Mesendoderm (in vitro differentiated cells): ENCODE measurements at regions not wholly inside any gene's neighbourhood (a gene's known extent, or its start where the extent isn't known, plus 50 kb on each side); places are given as distances from the start of the nearest gene placed in this dataset.

Experiments used
- DNase-seq: peaks from one replicate; pipeline ENCODE4 v3.0.0; 2013
- H2AK5ac ChIP-seq: 2 replicates; pipeline ENCODE4 v1.6.1; 2013; ENCODE audit warnings: low read length, inconsistent platforms
- H2BK120ac ChIP-seq: 2 replicates; pipeline ENCODE4 v1.6.1; 2013; ENCODE audit warnings: low read depth, mild to moderate bottlenecking, low read length, moderate library complexity, mixed read lengths
- H2BK15ac ChIP-seq: replicated peaks from 2 replicates; pipeline ENCODE4 v1.6.1; 2013; ENCODE audit warnings: low read depth, mild to moderate bottlenecking, moderate library complexity
- H2BK5ac ChIP-seq: 2 replicates; pipeline ENCODE4 v1.6.1; 2013; ENCODE audit warnings: low read length, inconsistent platforms
- H3K18ac ChIP-seq: 2 replicates; pipeline ENCODE4 v1.6.1; 2013; ENCODE audit warnings: mild to moderate bottlenecking, low read length, mixed read lengths
- H3K23ac ChIP-seq: one replicate; pipeline ENCODE4 v1.6.1; 2013; ENCODE audit warnings: low read length
- H3K27ac ChIP-seq: 2 replicates; pipeline ENCODE4 v1.5.1; 2013; ENCODE audit warnings: low read depth, mild to moderate bottlenecking, inconsistent platforms, low read length, moderate library complexity
- H3K27me3 ChIP-seq: 2 replicates; pipeline ENCODE4 v1.6.1; 2013; ENCODE audit warnings: low read length, control low read depth, mild to moderate bottlenecking, inconsistent platforms; ENCODE audit not compliant: insufficient read depth, poor library complexity
- H3K36me3 ChIP-seq: 2 replicates; pipeline ENCODE4 v1.6.1; 2013; ENCODE audit warnings: low read length, inconsistent platforms; ENCODE audit not compliant: control insufficient read depth, insufficient read depth
- H3K4ac ChIP-seq: one replicate; pipeline ENCODE4 v1.6.1; 2013; ENCODE audit warnings: low read depth, mild to moderate bottlenecking, low read length, moderate library complexity
- H3K4me1 ChIP-seq: 2 replicates; pipeline ENCODE4 v1.6.1; 2013; ENCODE audit warnings: low read depth, low read length, inconsistent platforms; ENCODE audit not compliant: control insufficient read depth
- H3K4me2 ChIP-seq: 2 replicates; pipeline ENCODE4 v1.6.1; 2013; ENCODE audit warnings: low read length
- H3K4me3 ChIP-seq: 2 replicates; pipeline ENCODE4 v1.5.1; 2013; ENCODE audit warnings: mild to moderate bottlenecking, low read length
- H3K56ac ChIP-seq: one replicate; pipeline ENCODE4 v1.6.1; 2013; ENCODE audit warnings: low read length
- H3K79me1 ChIP-seq: 2 replicates; pipeline ENCODE4 v1.6.1; 2013; ENCODE audit warnings: low read length, inconsistent platforms
- H3K79me2 ChIP-seq: 2 replicates; pipeline ENCODE4 v1.6.1; 2013; ENCODE audit warnings: mild to moderate bottlenecking, low read length; ENCODE audit not compliant: control insufficient read depth, insufficient read depth
- H3K9ac ChIP-seq: 2 replicates; pipeline ENCODE4 v1.6.1; 2013; ENCODE audit warnings: low read length, inconsistent platforms
- H4K5ac ChIP-seq: one replicate; pipeline ENCODE4 v1.6.1; 2013; ENCODE audit warnings: low read length
- H4K8ac ChIP-seq: one replicate; pipeline ENCODE4 v1.6.1; 2013; ENCODE audit warnings: low read depth, mild to moderate bottlenecking, control low read depth, low read length, moderate library complexity
- WGBS: extraction: QIAGEN DNeasy Blood & Tissue Kit; methylation state at CpG from one replicate; pipeline ENCODE4 v1.1.7; 2013; ENCODE audit warnings: low lambda C conversion rate, missing lambda C conversion rate; ENCODE audit not compliant: insufficient coverage; ENCODE audit errors: extremely low coverage; 5-methylcytosine and 5-hydroxymethylcytosine counted together

DNA sequence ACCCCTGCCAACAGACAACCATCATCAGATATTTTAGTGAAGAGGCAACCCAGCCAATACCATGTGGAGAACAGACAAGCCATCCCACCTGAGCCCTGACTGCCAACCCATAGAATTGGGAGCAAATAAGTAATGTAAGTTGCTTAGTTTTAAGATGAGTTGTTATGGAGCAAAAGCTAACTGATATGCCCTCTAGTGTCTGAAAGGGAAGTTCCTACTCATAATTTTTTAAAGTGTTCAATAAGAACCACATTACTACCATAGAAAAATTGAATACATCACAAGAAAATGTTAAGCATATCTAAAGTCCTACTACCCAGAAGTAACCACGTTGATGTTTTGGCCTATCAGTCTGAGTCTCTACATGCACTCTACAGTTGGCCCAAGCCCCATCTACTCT is 50.8 kb upstream of the SLC36A4 start:
- Histone ChIP-seq H2AK5ac (no peak overlapping the region), H3K4ac (no peak overlapping the region), H4K5ac (no peak overlapping the region), H3K23ac (no peak overlapping the region), H3K36me3 (no peaks in the 10 kb centered on the region), H3K4me2 (no peak overlapping the region), H3K27ac (no peak overlapping the region), H3K27me3 (no peaks in the 10 kb centered on the region), H2BK15ac (no peak overlapping the region), H4K8ac (no peak overlapping the region), H2BK5ac (no peak overlapping the region), H3K4me3 (no peak overlapping the region), H2BK120ac (no peak overlapping the region), H3K79me2 (no peaks in the 10 kb centered on the region), H3K9ac (no peak overlapping the region), H3K79me1 (no peaks in the 10 kb centered on the region), H3K56ac (no peak overlapping the region), H3K4me1 (peaks cover 3% of the 10 kb centered on the region), H3K18ac (no peak overlapping the region)
- DNase-seq, result no peak
- no CpG with 5 or more reads among the region's 1 CpG for WGBS

GRCh38 chr11:93249459-93250220 is 51.8 kb upstream of the SLC36A4 start:
- no CpG with 5 or more reads among the region's 7 CpGs for WGBS
- no peaks in the 10 kb centered on the region for H3K36me3 ChIP-seq
- no peak overlapping the region for H3K18ac ChIP-seq
- no peak overlapping the region for H2BK120ac ChIP-seq
- H3K56ac ChIP-seq, result no peak overlapping the region
- H3K23ac ChIP-seq, result no peak overlapping the region
- H3K27ac ChIP-seq, result no peak overlapping the region
- no peaks in the 10 kb centered on the region for H3K79me1 ChIP-seq
- no peak overlapping the region for H2AK5ac ChIP-seq
- H4K5ac ChIP-seq, result no peak overlapping the region
- DNase-seq, result peak; percentile 28
- H3K27me3 ChIP-seq, result no peaks in the 10 kb centered on the region
- no peak overlapping the region for H3K9ac ChIP-seq
- no peak overlapping the region for H2BK5ac ChIP-seq
- no peak overlapping the region for H3K4me3 ChIP-seq
- no peak overlapping the region for H3K4me2 ChIP-seq
- peak overlapping the region; percentile 85 for H2BK15ac ChIP-seq
- H3K4ac ChIP-seq, result no peak overlapping the region
- H4K8ac ChIP-seq, result no peak overlapping the region
- H3K4me1 ChIP-seq, result peaks cover 3% of the 10 kb centered on the region
- H3K79me2 ChIP-seq, result no peaks in the 10 kb centered on the region

DNA sequence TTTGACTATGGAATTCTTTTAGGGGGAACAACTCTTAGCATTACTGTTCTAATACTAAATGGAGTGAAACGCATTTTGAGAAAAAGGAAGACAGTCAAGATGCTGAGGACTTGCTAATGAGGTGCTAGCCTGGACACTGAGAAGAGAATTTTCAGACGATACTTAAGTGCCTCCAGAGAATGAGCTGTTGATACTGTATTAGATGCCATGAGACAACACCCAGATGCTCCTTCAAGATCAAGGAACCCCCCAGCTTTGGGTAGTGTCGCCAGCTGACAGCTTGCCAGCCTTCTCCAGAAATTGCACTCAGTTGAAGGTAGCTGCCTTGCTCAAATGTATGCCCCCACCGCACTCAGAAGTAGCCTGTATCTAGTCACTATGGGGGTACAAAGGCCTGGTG is 52.5 kb upstream of the SLC36A4 start:
- Histone ChIP-seq H2BK120ac (no peak overlapping the region), H2BK15ac (no peak overlapping the region), H3K79me1 (no peaks in the 10 kb centered on the region), H3K9ac (no peak overlapping the region), H3K23ac (no peak overlapping the region), H3K27me3 (no peaks in the 10 kb centered on the region), H3K79me2 (no peaks in the 10 kb centered on the region), H3K36me3 (no peaks in the 10 kb centered on the region), H4K8ac (no peak overlapping the region), H2AK5ac (no peak overlapping the region), H3K18ac (no peak overlapping the region), H3K27ac (no peak overlapping the region), H4K5ac (no peak overlapping the region), H3K56ac (no peak overlapping the region), H3K4me1 (peaks cover 3% of the 10 kb centered on the region), H3K4me3 (no peak overlapping the region), H3K4me2 (no peak overlapping the region), H3K4ac (no peak overlapping the region), H2BK5ac (no peak overlapping the region)
- no CpG with 5 or more reads among the region's 4 CpGs for WGBS
- peak; percentile 37 for DNase-seq

- peak; percentile 67 for DNase-seq
- Histone ChIP-seq H3K27ac (no peak overlapping the region), H3K4me2 (no peak overlapping the region), H2BK15ac (no peak overlapping the region), H3K4me3 (no peak overlapping the region), H2AK5ac (no peak overlapping the region), H2BK120ac (no peak overlapping the region), H3K23ac (no peak overlapping the region), H3K56ac (no peak overlapping the region), H3K4me1 (peaks cover 3% of the 10 kb centered on the region), H3K27me3 (no peaks in the 10 kb centered on the region), H3K36me3 (no peaks in the 10 kb centered on the region), H2BK5ac (no peak overlapping the region), H3K9ac (no peak overlapping the region), H3K79me1 (no peaks in the 10 kb centered on the region), H3K79me2 (no peaks in the 10 kb centered on the region), H4K5ac (no peak overlapping the region), H3K18ac (no peak overlapping the region), H3K4ac (no peak overlapping the region), H4K8ac (no peak overlapping the region)
- no CpG with 5 or more reads among the region's 1 CpG for WGBS
These were observed 54.1 kb upstream of the SLC36A4 start for GRCh38 chr11:93251922-93252321.

DNA sequence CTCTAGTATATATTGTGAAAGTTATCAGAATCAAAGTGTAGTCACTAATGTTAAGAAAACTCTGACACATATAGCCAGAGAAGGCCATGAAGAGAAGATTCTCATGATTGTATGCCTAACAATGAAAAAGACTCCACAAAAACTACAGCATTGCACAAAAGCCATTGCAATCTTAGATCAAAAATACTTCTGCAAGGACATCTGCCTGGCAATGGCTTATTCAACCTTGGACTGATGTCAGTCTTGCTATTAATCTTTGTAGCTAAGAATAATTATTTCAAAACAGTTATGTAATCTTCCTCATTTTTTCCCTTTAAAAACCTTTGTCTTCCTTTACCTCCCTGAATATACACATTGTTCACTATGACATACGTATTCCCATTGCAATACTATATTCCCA is 55.3 kb upstream of the SLC36A4 start:
- Histone ChIP-seq H3K27ac (no peak overlapping the region), H3K56ac (no peak overlapping the region), H3K18ac (no peak overlapping the region), H2BK120ac (no peak overlapping the region), H3K9ac (no peak overlapping the region), H3K79me2 (no peaks in the 10 kb centered on the region), H3K4ac (no peak overlapping the region), H3K4me3 (no peak overlapping the region), H2BK5ac (no peak overlapping the region), H3K27me3 (no peaks in the 10 kb centered on the region), H2AK5ac (no peak overlapping the region), H4K8ac (no peak overlapping the region), H3K4me1 (peaks cover 3% of the 10 kb centered on the region), H2BK15ac (no peak overlapping the region), H3K4me2 (no peak overlapping the region), H3K36me3 (no peaks in the 10 kb centered on the region), H4K5ac (no peak overlapping the region), H3K79me1 (no peaks in the 10 kb centered on the region), H3K23ac (no peak overlapping the region)
- WGBS, result no CpG with 5 or more reads among the region's 1 CpG
- no peak for DNase-seq

GRCh38 chr11:93256623-93257022 is 58.8 kb upstream of the SLC36A4 start:
- Histone ChIP-seq H3K79me2 (no peaks in the 10 kb centered on the region), H3K27me3 (no peaks in the 10 kb centered on the region), H2BK120ac (no peak overlapping the region), H3K4me2 (no peak overlapping the region), H4K8ac (no peak overlapping the region), H3K27ac (no peak overlapping the region), H3K79me1 (no peaks in the 10 kb centered on the region), H3K4me1 (no peaks in the 10 kb centered on the region), H3K9ac (no peak overlapping the region), H3K56ac (no peak overlapping the region), H3K4me3 (no peak overlapping the region), H3K4ac (no peak overlapping the region), H2AK5ac (no peak overlapping the region), H3K36me3 (no peaks in the 10 kb centered on the region), H2BK15ac (no peak overlapping the region), H3K18ac (no peak overlapping the region), H3K23ac (no peak overlapping the region), H4K5ac (no peak overlapping the region), H2BK5ac (no peak overlapping the region)
- no peak for DNase-seq
